Mammary epithelial cell (primary cell): ENCODE measurements at regions not wholly inside any gene's neighbourhood (a gene's known extent, or its start where the extent isn't known, plus 50 kb on each side); places are given as distances from the start of the nearest gene placed in this dataset.

Source experiments
- EZH2 ChIP-seq: IDR thresholded peaks from 2 replicates; pipeline ENCODE4 v1.6.1; 2012; ENCODE audit warnings: low read length, inconsistent platforms, borderline replicate concordance
- TF ChIP-seq, protein P1 (sequence below), 2 donors: IDR thresholded peaks in 1 of 2; conservative IDR thresholded peaks in 1 of 2; 2 replicates each; pipeline ENCODE4 v1.5.1; 2011 to 2012; ENCODE audit warnings: inconsistent platforms in 2 of 2, low read length in 2 of 2, mild to moderate bottlenecking in 2 of 2, control low read depth in 1 of 2, low read depth in 1 of 2; ENCODE audit not compliant: insufficient read depth in 1 of 2; ENCODE audit errors: extremely low read depth in 1 of 2

DNA sequence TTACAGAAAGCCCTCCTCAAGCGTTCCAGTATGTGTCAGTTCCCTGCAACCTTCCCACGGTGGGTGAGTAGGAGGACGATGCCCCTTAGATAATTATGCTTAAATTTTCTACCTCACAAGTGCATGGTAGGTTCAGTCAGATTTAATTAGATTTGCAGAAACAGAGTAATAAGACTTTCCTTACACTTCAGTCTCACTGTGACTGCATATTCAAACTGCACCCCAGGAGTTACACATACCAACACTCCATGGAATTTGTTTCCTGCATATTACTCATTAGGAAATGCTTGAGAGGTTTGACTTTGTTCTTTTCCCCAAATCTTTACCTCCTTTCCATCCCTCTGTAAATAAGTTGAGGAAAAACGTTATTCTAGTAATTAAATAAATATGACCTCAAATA lies 108.8 kb downstream of the ARRDC4 start:
- TF ChIP-seq, protein P1, sequence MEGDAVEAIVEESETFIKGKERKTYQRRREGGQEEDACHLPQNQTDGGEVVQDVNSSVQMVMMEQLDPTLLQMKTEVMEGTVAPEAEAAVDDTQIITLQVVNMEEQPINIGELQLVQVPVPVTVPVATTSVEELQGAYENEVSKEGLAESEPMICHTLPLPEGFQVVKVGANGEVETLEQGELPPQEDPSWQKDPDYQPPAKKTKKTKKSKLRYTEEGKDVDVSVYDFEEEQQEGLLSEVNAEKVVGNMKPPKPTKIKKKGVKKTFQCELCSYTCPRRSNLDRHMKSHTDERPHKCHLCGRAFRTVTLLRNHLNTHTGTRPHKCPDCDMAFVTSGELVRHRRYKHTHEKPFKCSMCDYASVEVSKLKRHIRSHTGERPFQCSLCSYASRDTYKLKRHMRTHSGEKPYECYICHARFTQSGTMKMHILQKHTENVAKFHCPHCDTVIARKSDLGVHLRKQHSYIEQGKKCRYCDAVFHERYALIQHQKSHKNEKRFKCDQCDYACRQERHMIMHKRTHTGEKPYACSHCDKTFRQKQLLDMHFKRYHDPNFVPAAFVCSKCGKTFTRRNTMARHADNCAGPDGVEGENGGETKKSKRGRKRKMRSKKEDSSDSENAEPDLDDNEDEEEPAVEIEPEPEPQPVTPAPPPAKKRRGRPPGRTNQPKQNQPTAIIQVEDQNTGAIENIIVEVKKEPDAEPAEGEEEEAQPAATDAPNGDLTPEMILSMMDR (conservative IDR thresholded peaks at IDR 0.05 in 1 of 2, IDR thresholded peaks at IDR 0.05 in 1 of 2; ENCODE audit: extremely low read depth in 1 of 2, insufficient read depth in 1 of 2, low read depth in 1 of 2, low read length in 2 of 2): no peak
- no peak for TF ChIP-seq EZH2
